Colon (tissue), 2 donors: ENCODE measurements at regions not wholly inside any gene's neighbourhood (a gene's known extent, or its start where the extent isn't known, plus 50 kb on each side); places are given as distances from the start of the nearest gene placed in this dataset.
A peak's percentile ranks its signal among the peaks of the same experiment; 100 is the strongest.

Source experiments
- FAIRE-seq: peaks from 2 replicates; lab custom pipeline; 2012; peaks lifted over from hg19 to GRCh38; lab: Jason Lieb, UNC
- donor health status: control.
- donor health status: control.

DNA sequence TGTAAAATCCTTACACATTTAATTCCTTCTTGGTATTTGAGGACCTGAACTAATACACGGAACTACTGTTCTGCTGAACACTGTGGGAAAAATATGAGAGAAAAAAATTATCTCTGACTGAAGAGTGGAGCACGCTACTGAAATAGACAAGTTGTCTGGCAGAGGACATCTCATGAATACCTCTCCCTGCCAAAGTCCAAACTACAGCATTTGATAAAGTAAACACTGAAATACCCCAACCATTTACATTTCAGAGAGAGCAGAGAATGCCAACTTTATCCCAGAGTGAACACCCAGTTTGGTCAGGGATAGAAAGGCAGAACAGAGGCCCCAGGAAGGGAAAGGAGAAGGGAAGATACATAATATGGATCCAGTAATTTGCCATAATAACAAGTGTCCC is 920.7 kb downstream of the SQOR start:
- FAIRE-seq, result no peak

DNA sequence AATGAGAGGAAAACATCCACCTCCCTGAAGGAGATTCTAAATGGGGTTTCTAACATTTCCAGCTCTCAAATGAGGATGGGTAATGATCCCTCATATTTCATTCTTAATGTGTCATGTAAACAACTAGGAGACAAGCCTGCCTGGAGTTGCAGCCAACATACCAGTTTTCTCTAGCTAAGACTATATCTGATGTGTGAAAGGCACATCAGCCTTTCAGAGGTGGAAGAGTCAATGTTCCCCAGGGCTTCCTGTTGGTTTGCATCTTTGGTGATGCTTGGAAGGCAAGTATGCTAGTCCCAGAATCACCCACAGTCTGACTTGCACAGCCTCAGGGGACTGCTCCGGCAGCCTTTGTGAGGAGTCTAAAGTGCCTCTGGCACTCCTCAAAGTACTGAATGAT is 921.2 kb downstream of the SQOR start:
- FAIRE-seq, result no peak

DNA sequence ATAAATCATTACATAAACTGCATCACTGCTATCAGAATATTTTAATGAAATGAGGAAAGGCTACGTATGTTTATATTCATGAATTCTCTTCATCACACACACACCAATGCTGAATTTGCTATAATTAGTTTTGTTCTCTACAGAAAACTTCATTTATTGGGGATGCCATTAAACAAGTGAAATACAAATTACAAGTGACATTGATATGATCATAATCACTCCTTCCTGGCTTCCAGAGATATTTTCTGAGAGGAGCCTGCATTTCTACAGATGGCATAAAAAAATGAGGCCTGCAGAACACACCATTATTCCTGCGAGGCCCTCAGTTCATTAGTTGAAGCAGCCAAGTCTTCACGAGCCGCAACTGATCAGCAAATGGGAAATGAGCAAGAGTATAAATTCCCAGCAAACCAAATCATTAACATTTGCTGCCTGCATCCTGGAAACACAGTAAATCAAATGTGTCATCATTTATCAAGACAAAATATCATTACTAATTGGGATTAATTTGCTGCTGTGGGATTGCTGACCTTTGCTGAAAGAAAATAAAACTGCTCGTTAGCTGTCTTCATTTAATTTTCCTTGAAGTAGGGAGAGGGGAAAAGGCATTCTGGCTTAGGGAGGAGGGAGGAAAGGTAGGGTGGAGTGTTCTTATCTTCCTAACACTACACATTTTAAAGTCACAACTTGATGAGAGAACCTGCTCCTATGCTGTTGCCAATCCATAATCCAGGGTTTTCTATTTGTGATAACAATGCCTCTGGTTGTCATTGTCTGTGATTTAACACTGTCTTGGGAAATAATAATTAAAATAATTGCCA is 921.9 kb downstream of the SQOR start:
- no peak for FAIRE-seq

DNA sequence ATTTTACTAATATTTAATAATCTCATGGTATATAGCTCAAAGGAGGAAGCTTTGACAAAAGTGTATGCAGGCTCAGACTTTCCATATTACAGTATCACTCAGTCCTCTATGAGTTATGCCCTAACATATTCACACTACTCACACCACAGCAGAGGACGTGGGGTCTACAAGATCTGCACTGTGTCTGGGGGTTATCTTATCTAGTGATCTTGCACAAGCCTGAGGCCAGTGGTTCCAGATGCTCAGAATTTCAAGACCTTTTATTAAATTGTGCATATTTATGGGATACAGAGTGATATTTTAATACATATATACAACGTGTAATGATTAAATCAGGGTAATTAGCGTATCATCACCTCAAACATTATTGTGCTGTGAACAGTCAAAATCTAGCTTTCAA is 933.1 kb downstream of the SQOR start:
- no peak for FAIRE-seq

DNA sequence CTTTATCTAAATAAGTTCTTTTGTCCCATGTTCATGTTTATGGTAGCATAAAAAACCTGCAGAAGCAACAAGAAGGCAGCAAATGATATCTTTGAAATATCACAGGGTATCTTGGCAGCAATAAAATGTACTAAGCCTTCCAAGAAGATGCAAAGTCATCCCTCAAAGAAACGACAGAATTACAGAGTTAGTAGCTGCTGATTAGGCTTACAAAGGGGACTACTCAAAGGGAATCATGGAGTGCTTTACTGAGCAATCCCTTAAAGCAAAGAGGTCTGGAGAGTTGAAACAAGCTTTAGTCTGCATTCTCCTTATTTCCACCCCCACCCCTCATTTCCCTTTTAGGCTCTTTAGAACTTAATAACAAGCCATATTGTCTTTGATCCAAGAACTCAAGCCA is 935.0 kb downstream of the SQOR start:
- FAIRE-seq, result no peak

DNA sequence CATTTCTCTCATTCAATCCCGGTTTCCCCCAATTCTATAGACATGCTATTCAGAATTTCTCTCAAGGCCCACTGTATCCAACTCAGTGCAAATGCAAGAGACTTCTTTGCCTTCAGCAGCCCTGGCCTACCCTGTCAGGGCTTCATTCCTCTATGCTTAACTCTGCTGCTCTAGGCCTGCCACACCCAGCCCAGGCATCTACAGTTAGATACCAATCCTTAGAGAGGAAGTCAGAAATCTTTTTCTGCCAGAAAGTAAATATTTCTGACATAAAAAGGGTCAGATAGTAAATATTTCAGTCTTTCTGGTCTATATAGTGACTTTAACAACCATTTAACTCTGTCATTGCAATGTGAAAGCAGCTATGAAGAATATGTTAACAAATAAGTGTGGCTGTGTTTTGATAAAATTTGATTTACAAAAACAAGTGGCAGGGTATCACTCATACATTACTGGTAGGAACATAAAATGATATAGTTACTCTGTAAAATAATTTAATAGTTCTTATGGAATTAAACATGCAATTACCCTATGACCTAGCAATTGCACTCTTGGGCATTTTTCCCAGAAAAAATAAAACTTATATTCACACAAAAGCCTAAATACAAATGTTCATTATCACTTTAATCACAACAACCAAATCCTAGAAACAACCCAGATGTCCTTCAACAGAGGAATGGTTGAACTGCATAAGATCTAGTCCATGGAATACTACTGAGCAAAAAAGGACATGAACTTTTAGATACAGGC is 942.0 kb downstream of the SQOR start:
- FAIRE-seq, result no peak

DNA sequence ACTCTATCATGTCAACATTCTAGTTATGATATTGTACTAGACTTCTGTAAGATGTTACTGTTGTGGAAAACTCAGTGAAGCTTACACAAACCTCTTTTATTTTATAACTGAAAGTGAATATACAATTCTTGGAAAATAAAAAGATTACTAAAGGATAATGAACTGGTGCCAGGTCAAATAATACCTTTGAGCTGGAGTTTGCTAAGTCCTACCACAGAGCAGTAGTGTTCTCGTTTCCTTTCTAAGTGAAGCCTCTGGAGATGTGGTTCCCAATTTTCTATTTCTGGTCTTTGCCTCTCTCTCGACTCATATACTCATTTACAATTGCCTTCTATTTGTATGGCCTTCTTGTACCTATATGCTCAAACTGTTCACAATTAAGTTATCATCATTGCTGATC is 942.9 kb downstream of the SQOR start:
- no peak for FAIRE-seq

DNA sequence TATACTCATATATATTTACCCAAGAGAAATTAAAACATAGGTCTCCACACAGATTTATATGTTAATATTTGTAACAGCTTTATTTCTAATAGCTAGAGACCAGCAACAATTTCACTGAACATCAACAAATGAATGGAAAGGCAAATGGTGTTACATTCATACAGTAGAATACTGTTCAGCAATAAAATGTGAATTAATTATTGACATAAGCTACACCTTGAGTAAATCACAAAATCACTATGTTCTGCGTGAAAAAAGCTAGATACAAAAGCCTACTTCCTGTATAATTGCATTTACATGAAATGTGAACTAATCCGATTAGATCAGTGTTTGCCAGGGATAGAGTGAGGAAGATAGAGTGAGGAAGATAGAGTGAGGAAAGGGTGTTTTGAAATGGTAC is 945.7 kb downstream of the SQOR start:
- FAIRE-seq, result peak; percentile 28

DNA sequence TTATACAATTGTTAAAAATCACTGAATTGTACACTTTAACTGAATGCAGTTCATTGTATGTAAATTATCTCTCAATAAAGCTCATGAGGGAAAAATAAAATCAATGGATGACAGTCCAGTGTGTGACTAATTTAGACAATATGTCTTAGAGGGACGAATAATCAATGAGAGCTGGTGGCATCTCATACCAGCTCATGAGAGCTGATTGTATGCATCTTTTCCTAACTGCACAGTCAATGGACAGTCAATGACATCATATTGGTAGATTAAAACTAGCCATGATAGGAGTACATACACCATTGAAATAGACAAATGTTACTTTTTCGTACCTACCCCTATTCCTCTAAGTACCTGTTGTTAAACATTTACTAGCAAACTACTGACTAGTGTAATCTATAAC is 946.1 kb downstream of the SQOR start:
- FAIRE-seq, result no peak

DNA sequence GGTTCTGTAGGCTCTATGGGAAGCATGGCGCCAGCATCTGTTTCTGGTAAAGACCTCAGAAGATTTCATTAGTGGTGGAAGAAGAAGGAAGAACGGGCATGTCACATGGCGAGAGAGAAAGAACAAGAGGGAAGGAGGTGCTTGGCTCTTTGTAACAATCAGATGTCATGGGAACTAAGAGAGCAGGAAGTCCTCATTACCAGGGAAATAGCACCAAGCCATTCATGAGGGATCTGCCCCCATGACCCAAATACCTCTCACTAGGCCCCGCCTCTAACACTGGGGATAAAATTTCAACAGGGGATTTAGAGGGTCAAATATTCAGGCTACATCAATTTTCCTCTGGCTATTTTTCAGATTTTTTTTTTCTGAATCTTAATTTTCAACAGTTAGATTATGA is 954.3 kb downstream of the SQOR start:
- no peak for FAIRE-seq

DNA sequence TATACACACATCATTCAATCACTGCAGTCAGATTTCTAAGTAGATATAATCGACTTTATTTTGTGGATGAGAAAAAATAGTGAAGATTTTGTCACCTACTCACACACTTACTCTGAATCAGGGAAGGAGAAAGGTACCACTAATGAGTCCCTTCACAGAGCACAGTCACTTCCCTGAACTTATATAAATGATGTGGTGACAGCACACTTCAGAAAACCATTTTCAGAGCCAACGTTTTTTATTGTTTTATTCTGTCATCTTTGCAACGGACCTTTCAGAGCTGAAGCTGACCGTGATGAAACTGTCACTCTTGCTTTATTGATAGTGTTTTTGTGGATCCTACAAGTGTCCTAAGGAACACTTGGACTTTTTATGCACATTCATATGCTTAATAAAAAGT is 956.6 kb downstream of the SQOR start:
- no peak for FAIRE-seq

DNA sequence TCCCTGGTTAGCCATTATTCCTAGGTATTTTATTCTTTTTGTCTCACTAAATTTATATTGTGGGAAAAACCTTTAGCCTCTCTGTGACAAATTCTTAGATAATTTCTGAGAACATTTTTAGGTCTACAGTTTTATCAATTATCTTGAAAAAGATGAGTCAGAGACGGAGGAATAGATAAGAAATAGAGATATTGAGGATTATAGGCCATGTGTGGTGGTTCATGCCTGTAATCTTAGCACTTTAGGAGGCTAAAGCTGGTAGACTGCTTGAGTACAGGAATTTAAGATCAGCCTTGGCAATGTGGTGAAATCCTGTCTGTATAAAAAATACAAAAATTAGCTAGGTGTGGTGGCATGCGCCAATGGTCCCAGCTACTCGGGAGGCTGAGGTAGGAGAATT is 960.2 kb downstream of the SQOR start:
- no peak for FAIRE-seq

DNA sequence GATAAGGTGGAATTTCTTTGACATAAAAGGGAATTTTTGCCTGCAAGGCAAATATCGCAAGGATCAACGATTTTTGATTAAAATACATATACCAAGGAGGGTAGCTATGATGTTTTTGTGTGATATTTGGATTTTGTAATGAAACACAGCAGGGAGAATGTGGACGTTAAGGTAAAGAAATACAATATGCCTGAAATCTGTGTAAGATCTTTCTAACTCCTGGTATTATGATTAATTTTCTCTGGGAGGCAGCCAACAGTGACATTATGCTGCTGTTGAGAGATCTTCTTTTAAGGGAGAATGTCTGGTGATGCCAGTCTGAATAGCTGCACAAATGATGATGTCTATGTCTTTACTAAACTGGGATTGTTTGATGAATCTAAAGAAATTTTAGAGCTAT is 972.2 kb downstream of the SQOR start:
- no peak for FAIRE-seq

DNA sequence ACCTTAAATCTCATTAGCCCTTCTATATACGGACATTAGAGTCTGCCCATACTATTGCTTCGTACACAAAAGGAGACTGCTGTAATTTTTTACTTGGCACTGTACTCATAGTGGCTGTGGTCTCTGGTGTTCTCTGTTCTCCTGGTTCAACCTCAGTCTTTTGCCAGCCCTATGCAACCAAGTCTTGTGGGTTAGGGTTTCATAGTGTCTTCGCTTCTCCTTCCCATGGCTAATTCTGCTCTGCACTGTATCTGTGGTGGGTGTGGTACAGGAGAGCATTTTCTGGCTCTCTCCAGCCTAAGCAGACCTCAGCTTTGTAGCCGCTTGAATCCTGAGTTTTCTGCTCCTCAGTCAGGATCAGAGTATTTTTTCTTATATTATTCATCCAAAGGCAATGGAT is 981.2 kb downstream of the SQOR start:
- no peak for FAIRE-seq

DNA sequence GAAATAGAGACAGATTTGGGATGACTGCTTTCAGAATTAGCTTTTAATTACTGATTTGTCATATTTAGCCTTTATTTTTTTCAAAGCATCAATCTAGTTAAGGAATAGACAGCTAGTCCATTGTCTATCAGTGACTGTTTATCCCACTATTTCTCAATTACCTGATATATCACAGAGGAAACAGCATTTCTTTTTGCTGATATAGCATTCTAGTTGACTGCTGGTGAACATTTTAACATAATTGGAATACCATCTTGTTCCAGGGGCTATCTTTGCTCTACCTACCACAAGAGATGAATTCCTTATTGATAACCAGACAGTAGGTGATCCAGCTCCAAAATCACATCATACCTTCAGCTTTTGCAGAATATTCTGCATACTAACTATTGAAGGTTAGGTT is 982.7 kb downstream of the SQOR start:
- no peak for FAIRE-seq

DNA sequence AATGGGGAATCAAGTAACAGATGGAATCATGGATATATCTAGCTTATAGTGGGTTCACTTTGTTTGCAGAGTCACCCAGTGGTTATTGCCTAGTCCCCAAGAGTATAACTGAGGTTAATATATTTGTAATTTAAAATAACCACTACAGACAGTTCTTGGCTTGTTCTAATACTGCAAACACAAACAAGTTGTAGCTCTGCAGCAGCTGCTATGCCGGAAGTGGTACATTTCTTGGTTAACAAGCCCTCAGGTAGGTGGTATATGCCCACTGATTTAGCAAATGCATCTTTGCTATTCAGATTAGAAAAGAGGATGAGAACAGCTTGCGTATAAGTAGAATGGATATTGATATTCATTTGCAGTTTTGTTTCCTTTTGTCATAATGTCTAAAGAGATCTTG is 984.2 kb downstream of the SQOR start:
- no peak for FAIRE-seq

DNA sequence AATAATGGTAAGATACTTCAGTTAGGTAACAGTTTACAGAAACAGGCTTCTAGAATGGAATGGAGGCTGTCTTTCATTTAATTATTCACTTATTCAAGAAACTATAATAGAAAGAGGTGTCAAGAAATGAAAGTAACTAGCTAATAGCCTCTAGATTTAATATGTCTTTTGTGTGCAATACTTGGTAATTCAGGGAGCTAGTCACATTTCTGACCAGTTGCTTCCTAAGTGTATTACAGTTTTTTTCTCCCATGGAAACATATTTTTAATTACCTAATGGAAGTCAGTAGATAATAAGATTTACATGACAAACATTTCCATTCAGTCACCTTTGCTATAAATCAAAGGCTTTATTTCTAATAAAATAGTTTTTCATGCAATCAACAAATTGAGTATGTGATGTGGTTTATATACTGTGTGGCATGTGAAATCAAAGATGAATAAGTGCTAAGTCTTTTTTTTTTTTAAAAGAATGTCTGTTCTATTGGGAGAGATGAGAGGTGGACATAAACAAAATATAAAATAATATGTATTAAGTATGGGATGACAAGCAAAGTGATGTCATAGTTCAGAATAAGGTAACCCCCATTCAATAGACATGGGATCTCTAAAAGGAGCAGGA is 985.7 kb downstream of the SQOR start:
- no peak for FAIRE-seq

DNA sequence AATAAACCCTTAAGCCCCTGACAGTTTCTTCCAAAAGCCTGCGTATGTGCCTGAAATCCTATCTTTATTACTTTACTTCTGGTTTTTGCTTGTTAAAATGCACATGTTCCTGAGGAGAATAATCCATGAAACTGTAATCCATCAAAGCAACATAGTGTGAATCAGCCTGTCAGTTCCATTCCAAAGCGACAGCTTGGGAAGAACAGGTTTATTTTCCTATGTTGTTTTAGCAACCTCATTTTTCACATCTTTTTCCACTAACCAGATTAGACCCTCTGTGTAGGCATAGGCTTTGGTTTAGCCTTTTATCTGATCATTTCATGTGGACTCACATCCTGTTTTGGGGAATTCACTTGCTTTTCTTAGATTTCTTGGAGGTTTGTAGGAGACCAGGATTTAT is 988.0 kb downstream of the SQOR start:
- FAIRE-seq, result no peak

DNA sequence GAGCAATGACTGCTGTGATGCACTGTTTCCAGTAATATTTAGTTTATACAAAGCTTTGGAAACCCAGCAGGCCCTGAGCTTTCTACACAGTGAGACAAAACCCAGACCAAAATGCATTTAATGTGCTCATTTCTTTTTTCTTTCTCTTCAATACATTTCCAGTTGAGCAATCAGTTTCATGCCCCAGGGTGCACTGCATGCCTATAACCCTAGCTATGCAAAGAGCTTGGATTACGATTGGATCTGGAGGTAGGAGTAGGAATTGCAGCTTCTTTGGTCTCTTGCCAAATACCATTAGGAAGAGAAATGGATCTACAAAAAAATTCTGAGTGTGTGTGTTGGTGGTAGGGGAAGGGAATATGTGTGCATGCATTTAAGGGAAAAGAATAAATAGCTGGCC is 1001.4 kb downstream of the SQOR start:
- FAIRE-seq, result no peak

DNA sequence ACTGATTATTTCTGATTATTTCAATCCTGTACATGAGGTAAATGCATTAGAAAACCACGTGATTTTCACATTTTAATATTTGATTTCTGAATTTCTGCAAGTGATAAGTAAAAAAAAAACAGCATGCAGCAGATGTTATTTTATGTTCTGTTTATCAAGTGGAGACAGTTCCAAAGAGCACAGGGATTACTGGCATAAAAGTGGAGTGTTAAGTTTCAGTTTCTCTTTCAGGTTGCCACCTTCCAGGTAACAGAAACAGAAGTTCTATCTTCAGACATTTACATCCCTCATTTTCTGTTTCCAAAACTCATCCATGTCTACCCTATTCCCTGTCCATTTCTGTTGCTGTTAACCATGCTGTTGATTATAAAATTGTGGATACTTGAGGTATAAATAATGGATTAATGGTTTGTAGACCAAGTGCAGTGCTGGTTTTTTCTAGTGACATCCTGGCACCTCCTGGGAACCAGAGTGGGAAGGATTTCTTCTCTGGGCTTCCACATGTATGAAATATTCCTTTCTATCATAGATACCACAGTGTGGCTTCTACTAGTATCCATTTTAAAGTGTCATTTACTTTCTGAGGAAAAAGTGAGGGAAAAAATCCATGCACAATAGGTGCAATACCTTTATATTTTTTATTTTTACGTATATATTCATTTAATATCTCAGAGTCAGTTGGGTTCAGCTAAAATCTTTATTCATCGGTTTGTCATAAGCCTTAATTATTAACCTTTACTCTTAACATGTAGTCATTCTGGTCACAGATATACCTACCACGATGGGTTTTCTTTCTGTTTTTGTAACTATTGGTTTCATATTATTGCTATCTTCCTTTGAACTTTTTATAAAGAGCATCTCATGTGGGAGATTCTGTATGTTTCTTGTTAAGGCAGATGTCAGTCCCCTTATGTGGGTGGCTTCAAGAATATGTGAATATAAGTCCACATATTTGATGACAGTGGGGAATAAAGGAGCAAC is 1010.0 kb downstream of the SQOR start:
- no peak for FAIRE-seq

DNA sequence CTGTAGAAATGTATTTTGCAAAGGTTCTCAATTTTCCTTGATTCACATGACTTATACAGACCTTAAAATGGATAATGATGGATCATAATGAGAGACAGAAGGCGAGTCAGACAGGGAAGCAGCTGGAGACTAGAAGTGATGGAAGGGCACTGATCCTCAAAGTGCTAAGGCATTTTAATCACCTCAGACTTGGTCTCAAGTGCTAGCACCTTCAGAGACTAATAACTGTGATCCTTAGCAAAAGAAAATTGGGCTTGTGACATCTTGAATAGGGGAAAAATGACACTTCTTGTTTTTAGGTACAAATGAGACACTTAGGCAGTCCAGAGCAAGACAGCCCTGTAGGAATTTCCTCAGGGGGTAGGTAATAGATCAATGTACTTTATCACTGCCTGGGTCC is 1011.7 kb downstream of the SQOR start:
- no peak for FAIRE-seq

DNA sequence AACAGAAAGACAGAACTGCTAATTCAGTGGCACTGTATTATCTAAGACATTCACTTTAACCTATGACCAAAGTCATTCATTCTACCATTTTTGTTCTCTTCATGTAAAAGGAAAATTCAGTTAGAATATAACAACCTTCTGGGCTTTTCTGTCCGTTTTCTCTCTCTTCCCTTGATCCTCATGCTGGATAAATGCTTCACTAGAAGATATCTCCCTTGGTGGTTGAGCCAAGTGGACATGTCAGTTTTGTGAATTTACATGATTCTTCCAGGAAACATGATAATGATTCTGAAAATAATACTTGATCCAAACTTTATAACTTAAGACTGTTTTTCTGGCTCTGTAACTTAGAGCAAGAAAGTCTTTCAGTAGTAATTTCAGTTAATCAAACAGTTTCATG is 1012.2 kb downstream of the SQOR start:
- no peak for FAIRE-seq
